ENCODE measurements at regions not wholly inside any gene's neighbourhood (a gene's known extent, or its start where the extent isn't known, plus 50 kb on each side); places are given as distances from the start of the nearest gene placed in this dataset.

DNA sequence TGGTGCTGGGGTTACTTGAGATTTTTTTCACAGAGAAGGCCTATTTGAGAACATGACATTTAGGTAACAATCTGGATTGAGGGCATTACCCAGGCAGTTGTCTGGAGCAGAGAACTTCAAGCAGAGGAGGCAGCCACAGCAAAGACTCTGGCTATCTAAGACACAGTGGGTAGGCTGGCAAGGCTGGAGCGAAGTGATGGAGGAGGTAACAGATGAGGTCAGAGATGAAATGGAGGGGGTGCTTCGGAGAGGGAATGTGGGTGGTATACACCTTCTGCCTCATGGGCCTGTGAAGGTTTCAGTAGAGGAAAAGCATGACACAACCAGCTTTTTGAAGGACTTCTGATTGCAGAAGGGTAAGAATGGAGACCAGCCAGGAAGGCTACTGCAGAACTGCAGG, 65.9 kb downstream of the TMEM174 start:
- no peak for DNase-seq (ENCODE audit: low spot score in 2 of 2)
- no peak overlapping the region for H3K27ac ChIP-seq
- H3K4me3 ChIP-seq = no peak overlapping the region
- H3K4me1 ChIP-seq = no peaks in the 10 kb centered on the region
- TF ChIP-seq, protein P1, sequence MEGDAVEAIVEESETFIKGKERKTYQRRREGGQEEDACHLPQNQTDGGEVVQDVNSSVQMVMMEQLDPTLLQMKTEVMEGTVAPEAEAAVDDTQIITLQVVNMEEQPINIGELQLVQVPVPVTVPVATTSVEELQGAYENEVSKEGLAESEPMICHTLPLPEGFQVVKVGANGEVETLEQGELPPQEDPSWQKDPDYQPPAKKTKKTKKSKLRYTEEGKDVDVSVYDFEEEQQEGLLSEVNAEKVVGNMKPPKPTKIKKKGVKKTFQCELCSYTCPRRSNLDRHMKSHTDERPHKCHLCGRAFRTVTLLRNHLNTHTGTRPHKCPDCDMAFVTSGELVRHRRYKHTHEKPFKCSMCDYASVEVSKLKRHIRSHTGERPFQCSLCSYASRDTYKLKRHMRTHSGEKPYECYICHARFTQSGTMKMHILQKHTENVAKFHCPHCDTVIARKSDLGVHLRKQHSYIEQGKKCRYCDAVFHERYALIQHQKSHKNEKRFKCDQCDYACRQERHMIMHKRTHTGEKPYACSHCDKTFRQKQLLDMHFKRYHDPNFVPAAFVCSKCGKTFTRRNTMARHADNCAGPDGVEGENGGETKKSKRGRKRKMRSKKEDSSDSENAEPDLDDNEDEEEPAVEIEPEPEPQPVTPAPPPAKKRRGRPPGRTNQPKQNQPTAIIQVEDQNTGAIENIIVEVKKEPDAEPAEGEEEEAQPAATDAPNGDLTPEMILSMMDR (IDR thresholded peaks at IDR 0.05) = no peak
- no peaks in the 10 kb centered on the region for H3K36me3 ChIP-seq
- intact Hi-C loops (cut with DNase I) = no loop called here
- no peaks in the 10 kb centered on the region for H3K9me3 ChIP-seq
- H3K27me3 ChIP-seq = no peaks in the 10 kb centered on the region

DNA sequence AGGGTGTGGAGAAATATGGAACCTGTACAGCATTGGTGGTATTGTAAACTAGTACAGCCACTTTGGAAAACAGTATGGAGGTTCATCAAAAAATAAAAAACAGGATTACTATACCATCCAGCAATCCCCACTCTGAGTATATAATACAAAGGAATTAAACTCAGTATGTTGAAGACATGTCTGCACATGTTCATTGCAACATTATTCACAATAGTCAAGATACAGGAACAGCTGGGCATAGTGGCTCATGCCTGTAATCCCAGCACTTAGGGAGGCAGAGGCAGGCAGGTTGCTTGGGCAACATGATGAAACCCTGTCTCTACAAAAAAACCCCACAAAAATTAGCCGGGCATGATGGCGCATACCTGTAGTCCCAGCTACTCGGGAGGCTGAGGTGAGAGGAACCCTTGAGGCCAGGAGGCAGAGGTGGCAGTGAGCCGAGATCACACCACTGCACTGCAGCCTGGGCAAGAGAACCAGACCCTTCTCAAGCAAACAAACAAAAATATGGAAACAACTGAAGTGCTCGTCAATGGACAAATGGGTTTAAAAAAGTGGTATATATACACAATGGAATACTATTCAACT, 63.6 kb downstream of the TMEM174 start:
- no peaks in the 10 kb centered on the region for H3K4me1 ChIP-seq
- no peaks in the 10 kb centered on the region for H3K9me3 ChIP-seq
- no peaks in the 10 kb centered on the region for H3K36me3 ChIP-seq
- no peak overlapping the region for H3K4me3 ChIP-seq
- TF ChIP-seq, protein P1 (IDR thresholded peaks at IDR 0.05) = no peak
- H3K27ac ChIP-seq = no peak overlapping the region
- no peak for DNase-seq (ENCODE audit: low spot score in 2 of 2)
- H3K27me3 ChIP-seq = no peaks in the 10 kb centered on the region
- intact Hi-C loops (cut with DNase I) = no loop called here

GRCh38 chr5:73234204-73234555, 61.2 kb downstream of the TMEM174 start:
- intact Hi-C loops (cut with DNase I) = no loop called here
- Histone ChIP-seq H3K27me3 (no peaks in the 10 kb centered on the region), H3K4me3 (peak overlapping the region; percentile 48 to 59)

GRCh38 chr5:73233461-73234203, 60.6 kb downstream of the TMEM174 start:
- no peaks in the 10 kb centered on the region for H3K9me3 ChIP-seq
- H3K4me3 ChIP-seq = peak overlapping the region; percentile 48 to 59
- no peaks in the 10 kb centered on the region for H3K27me3 ChIP-seq
- no peak overlapping the region for H3K27ac ChIP-seq
- intact Hi-C loops (cut with DNase I) = no loop called here
- no peaks in the 10 kb centered on the region for H3K36me3 ChIP-seq
- DNase-seq (ENCODE audit: low spot score in 2 of 2) = no peak
- no peaks in the 10 kb centered on the region for H3K4me1 ChIP-seq
- TF ChIP-seq, protein P1 (IDR thresholded peaks at IDR 0.05) = peak in 1 of 3 experiments; percentile 22

More at GRCh38 chr5:73234204-73234555, 61.2 kb downstream of the TMEM174 start:
- Histone ChIP-seq H3K4me1 (no peaks in the 10 kb centered on the region), H3K36me3 (no peaks in the 10 kb centered on the region), H3K27ac (no peak overlapping the region), H3K9me3 (no peaks in the 10 kb centered on the region)
- TF ChIP-seq, protein P1 (IDR thresholded peaks at IDR 0.05) = no peak
- no peak for DNase-seq (ENCODE audit: low spot score in 2 of 2)

DNA sequence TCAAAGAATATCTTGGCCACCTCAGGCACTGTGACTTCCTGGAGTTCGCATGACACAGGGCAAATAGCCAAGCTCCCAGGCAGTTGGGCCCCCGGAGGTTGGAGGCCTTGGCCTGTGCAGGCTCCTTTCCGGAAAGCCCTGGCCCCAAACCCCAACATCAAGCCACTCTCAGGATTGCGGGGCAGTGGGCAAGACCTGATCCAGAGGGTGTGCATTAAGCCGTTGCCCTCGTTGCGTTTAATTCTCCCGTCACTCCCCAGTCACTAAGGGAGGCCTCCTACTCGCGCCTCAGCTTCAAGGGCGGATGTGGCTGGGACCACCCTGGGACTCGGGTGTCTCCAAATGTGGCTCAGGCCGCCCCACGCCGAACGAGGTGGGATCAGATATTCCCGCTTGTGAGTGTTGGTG, 60.1 kb downstream of the TMEM174 start:
- Histone ChIP-seq H3K9me3 (no peaks in the 10 kb centered on the region), H3K4me1 (no peaks in the 10 kb centered on the region), H3K27ac (no peak overlapping the region), H3K36me3 (no peaks in the 10 kb centered on the region), H3K4me3 (peak overlapping the region; percentile 48 to 59), H3K27me3 (no peaks in the 10 kb centered on the region)
- DNase-seq (ENCODE audit: low spot score in 2 of 2) = no peak
- TF ChIP-seq, protein P1 (IDR thresholded peaks at IDR 0.05) = no peak
- intact Hi-C loops (cut with DNase I) = no loop called here
